NOMO-1 treated with DMSO at 0.1 percent for 48 hours (cell line): ENCODE measurements at regions not wholly inside any gene's neighbourhood (a gene's known extent, or its start where the extent isn't known, plus 50 kb on each side); places are given as distances from the start of the nearest gene placed in this dataset.

Source experiments
- DNase-seq: peaks from one replicate; lab custom pipeline; 2025; ENCODE audit not compliant: unreplicated experiment; lab: John Stamatoyannopoulos, UW

- no peak for DNase-seq
These were observed 113.6 kb downstream of the GALC start for GRCh38 chr14:87879389-87879788.

- DNase-seq, result no peak
These were observed 114.0 kb downstream of the GALC start for GRCh38 chr14:87878959-87879358.

- no peak for DNase-seq
These were observed 115.1 kb downstream of the GALC start for GRCh38 chr14:87877877-87878276.

GRCh38 chr14:87874676-87875075, 118.3 kb downstream of the GALC start:
- no peak for DNase-seq

- DNase-seq, result no peak
These were observed 119.2 kb downstream of the GALC start for GRCh38 chr14:87873741-87874140.

GRCh38 chr14:87869619-87870583, 123.1 kb downstream of the GALC start:
- DNase-seq, result peak; percentile 30

- DNase-seq, result no peak
These were observed 124.1 kb downstream of the GALC start for GRCh38 chr14:87868920-87869319.

- no peak for DNase-seq
These were observed 126.9 kb downstream of the GALC start for GRCh38 chr14:87866116-87866515.

GRCh38 chr14:87864356-87865270, 128.4 kb downstream of the GALC start:
- no peak for DNase-seq

- no peak for DNase-seq
These were observed 129.9 kb downstream of the GALC start for GRCh38 chr14:87863047-87863446.

GRCh38 chr14:87852107-87852506, 140.9 kb downstream of the GALC start:
- no peak for DNase-seq

GRCh38 chr14:87851190-87851589, 141.8 kb downstream of the GALC start:
- no peak for DNase-seq

- no peak for DNase-seq
These were observed 145.7 kb downstream of the GALC start for GRCh38 chr14:87847216-87847755.

- no peak for DNase-seq
These were observed 152.1 kb downstream of the GALC start for GRCh38 chr14:87840906-87841305.

- no peak for DNase-seq
These were observed 154.1 kb downstream of the GALC start for GRCh38 chr14:87838931-87839330.

GRCh38 chr14:87837296-87837695, 155.7 kb downstream of the GALC start:
- no peak for DNase-seq

- DNase-seq, result no peak
These were observed 158.4 kb downstream of the GALC start for GRCh38 chr14:87834594-87834993.

GRCh38 chr14:87833026-87833425, 160.0 kb downstream of the GALC start:
- no peak for DNase-seq

- no peak for DNase-seq
These were observed 162.4 kb downstream of the GALC start for GRCh38 chr14:87830443-87831096.

GRCh38 chr14:87829543-87829942, 163.4 kb downstream of the GALC start:
- DNase-seq, result no peak

GRCh38 chr14:87824266-87824665, 168.7 kb downstream of the GALC start:
- no peak for DNase-seq
